ENCODE measurements at regions not wholly inside any gene's neighbourhood (a gene's known extent, or its start where the extent isn't known, plus 50 kb on each side); places are given as distances from the start of the nearest gene placed in this dataset.

DNA sequence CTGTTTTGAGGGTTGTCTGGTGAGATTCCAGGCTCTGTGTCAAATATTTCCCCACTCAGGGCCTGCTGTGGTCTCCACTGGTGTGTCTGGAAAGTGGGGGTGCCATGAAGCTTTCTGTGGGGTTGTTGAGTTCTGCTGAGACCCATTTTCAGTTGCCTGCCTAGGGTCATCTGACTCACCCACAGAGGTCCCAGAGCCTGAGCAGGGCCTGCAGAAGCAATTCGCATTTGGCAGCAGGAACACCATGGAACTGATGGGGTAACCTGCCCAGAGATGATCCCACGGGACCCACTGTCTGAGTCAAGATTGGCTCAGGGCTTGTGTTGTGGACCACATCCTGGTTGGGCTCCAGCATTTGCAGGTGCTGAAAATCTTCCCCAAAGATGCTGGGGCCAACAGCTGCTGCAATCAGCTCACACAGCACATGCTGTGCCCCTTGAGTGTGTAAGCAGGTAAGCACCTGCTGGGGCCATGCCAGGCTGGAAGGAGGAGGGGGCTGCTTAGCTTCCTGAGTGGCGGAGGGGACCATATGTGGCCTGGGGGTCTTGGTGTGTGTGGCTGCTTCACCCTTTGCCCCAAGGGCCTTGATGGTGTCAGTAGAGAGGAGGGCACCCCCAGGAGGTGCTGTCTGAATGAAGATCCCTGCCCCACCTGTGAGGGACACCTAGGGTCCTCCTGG, 1726.1 kb downstream of the TP53TG3F start:
- TF ChIP-seq NFYB (CRISPR knock-in tag; conservative IDR thresholded peaks at IDR 0.05; ENCODE audit: low read depth) = no peak
- no peak for TF ChIP-seq NR2C2 (CRISPR knock-in tag; IDR thresholded peaks at IDR 0.05)
- TF ChIP-seq, protein P1, sequence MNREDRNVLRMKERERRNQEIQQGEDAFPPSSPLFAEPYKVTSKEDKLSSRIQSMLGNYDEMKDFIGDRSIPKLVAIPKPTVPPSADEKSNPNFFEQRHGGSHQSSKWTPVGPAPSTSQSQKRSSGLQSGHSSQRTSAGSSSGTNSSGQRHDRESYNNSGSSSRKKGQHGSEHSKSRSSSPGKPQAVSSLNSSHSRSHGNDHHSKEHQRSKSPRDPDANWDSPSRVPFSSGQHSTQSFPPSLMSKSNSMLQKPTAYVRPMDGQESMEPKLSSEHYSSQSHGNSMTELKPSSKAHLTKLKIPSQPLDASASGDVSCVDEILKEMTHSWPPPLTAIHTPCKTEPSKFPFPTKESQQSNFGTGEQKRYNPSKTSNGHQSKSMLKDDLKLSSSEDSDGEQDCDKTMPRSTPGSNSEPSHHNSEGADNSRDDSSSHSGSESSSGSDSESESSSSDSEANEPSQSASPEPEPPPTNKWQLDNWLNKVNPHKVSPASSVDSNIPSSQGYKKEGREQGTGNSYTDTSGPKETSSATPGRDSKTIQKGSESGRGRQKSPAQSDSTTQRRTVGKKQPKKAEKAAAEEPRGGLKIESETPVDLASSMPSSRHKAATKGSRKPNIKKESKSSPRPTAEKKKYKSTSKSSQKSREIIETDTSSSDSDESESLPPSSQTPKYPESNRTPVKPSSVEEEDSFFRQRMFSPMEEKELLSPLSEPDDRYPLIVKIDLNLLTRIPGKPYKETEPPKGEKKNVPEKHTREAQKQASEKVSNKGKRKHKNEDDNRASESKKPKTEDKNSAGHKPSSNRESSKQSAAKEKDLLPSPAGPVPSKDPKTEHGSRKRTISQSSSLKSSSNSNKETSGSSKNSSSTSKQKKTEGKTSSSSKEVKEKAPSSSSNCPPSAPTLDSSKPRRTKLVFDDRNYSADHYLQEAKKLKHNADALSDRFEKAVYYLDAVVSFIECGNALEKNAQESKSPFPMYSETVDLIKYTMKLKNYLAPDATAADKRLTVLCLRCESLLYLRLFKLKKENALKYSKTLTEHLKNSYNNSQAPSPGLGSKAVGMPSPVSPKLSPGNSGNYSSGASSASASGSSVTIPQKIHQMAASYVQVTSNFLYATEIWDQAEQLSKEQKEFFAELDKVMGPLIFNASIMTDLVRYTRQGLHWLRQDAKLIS (CRISPR knock-in tag; IDR thresholded peaks at IDR 0.05; ENCODE audit: borderline replicate concordance) = no peak
- TF ChIP-seq, protein P2, sequence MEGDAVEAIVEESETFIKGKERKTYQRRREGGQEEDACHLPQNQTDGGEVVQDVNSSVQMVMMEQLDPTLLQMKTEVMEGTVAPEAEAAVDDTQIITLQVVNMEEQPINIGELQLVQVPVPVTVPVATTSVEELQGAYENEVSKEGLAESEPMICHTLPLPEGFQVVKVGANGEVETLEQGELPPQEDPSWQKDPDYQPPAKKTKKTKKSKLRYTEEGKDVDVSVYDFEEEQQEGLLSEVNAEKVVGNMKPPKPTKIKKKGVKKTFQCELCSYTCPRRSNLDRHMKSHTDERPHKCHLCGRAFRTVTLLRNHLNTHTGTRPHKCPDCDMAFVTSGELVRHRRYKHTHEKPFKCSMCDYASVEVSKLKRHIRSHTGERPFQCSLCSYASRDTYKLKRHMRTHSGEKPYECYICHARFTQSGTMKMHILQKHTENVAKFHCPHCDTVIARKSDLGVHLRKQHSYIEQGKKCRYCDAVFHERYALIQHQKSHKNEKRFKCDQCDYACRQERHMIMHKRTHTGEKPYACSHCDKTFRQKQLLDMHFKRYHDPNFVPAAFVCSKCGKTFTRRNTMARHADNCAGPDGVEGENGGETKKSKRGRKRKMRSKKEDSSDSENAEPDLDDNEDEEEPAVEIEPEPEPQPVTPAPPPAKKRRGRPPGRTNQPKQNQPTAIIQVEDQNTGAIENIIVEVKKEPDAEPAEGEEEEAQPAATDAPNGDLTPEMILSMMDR (IDR thresholded peaks at IDR 0.05) = no peak
- TF ChIP-seq CREB1 (CRISPR knock-in tag; IDR thresholded peaks at IDR 0.05) = no peak

Data from WTC11 (cell line).